Iris pigment epithelial cell (primary cell): ENCODE measurements at regions not wholly inside any gene's neighbourhood (a gene's known extent, or its start where the extent isn't known, plus 50 kb on each side); places are given as distances from the start of the nearest gene placed in this dataset.

Source experiments
- DNase-seq: peaks from one replicate; pipeline ENCODE4 v3.0.0-alpha.2; 2011; ENCODE audit warnings: low read depth

- no peak for DNase-seq
These were observed 688.1 kb downstream of the BRD1 start for GRCh38 chr22:49139492-49140151.

GRCh38 chr22:49138250-49138790 is 689.4 kb downstream of the BRD1 start:
- no peak for DNase-seq

- no peak for DNase-seq
These were observed 690.4 kb downstream of the BRD1 start for GRCh38 chr22:49137206-49137840.

GRCh38 chr22:49136816-49137180 is 690.9 kb downstream of the BRD1 start:
- DNase-seq: no peak

GRCh38 chr22:49136041-49136815 is 691.4 kb downstream of the BRD1 start:
- DNase-seq: no peak

- DNase-seq: no peak
These were observed 693.6 kb downstream of the BRD1 start for GRCh38 chr22:49134076-49134475.

- no peak for DNase-seq
These were observed 694.1 kb downstream of the BRD1 start for GRCh38 chr22:49133541-49133940.

- DNase-seq: no peak
These were observed 695.7 kb downstream of the BRD1 start for GRCh38 chr22:49132009-49132408.

GRCh38 chr22:49129736-49130135 is 697.9 kb downstream of the BRD1 start:
- no peak for DNase-seq

GRCh38 chr22:49128874-49129273 is 698.8 kb downstream of the BRD1 start:
- no peak for DNase-seq

GRCh38 chr22:49124608-49125007 is 703.1 kb downstream of the BRD1 start:
- no peak for DNase-seq

GRCh38 chr22:49123621-49124192 is 704.0 kb downstream of the BRD1 start:
- DNase-seq: no peak

GRCh38 chr22:49119551-49119952 is 708.1 kb downstream of the BRD1 start:
- DNase-seq: no peak

GRCh38 chr22:49118065-49118464 is 709.6 kb downstream of the BRD1 start:
- DNase-seq: no peak

- no peak for DNase-seq
These were observed 710.2 kb downstream of the BRD1 start for GRCh38 chr22:49117486-49117885.

GRCh38 chr22:49116486-49117120 is 711.1 kb downstream of the BRD1 start:
- DNase-seq: no peak

- no peak for DNase-seq
These were observed 711.7 kb downstream of the BRD1 start for GRCh38 chr22:49116021-49116420.

GRCh38 chr22:49115197-49115596 is 712.5 kb downstream of the BRD1 start:
- DNase-seq: no peak

- DNase-seq: no peak
These were observed 713.9 kb downstream of the BRD1 start for GRCh38 chr22:49113758-49114157.

GRCh38 chr22:49112661-49113626 is 714.7 kb downstream of the BRD1 start:
- no peak for DNase-seq

- no peak for DNase-seq
These were observed 715.5 kb downstream of the BRD1 start for GRCh38 chr22:49112176-49112575.
